Keratinocyte (primary cell): ENCODE measurements at regions not wholly inside any gene's neighbourhood (a gene's known extent, or its start where the extent isn't known, plus 50 kb on each side); places are given as distances from the start of the nearest gene placed in this dataset.

Source experiments
- DNase-seq: peaks from one replicate; pipeline ENCODE4 v3.0.0-alpha.2; 2011; ENCODE audit warnings: low read depth, missing footprints, low spot score
- FAIRE-seq: peaks from 2 replicates; lab custom pipeline; 2011; peaks lifted over from hg19 to GRCh38; lab: Jason Lieb, UNC
- H2AFZ ChIP-seq: 2 replicates; pipeline ENCODE4 v1.6.0; 2012; ENCODE audit warnings: low read length, control low read depth, inconsistent platforms; ENCODE audit not compliant: control insufficient read depth
- H3K27ac ChIP-seq: 2 replicates; pipeline ENCODE4 v1.5.1; 2011; ENCODE audit warnings: low read length; ENCODE audit not compliant: control insufficient read depth, insufficient read depth
- H3K27me3 ChIP-seq: 3 replicates; pipeline ENCODE4 v1.6.0; 2011; ENCODE audit warnings: low read length; ENCODE audit not compliant: control insufficient read depth, insufficient read depth; ENCODE audit errors: extremely low read depth
- H3K36me3 ChIP-seq, 2 experiments: 2 replicates in 1 of 2; 3 replicates in 1 of 2; pipeline ENCODE4 v1.5.1; 2011; ENCODE audit warnings: low read length in 2 of 2, mild to moderate bottlenecking in 1 of 2; ENCODE audit not compliant: control insufficient read depth in 2 of 2, insufficient read depth in 2 of 2; ENCODE audit errors: extremely low read depth in 1 of 2
- H3K4me1 ChIP-seq: 3 replicates; pipeline ENCODE4 v1.5.1; 2011; ENCODE audit warnings: low read length; ENCODE audit not compliant: control insufficient read depth, insufficient read depth; ENCODE audit errors: extremely low read depth
- H3K4me2 ChIP-seq: 3 replicates; pipeline ENCODE4 v1.6.0; 2011; ENCODE audit warnings: low read depth, low read length; ENCODE audit not compliant: control insufficient read depth, insufficient read depth; ENCODE audit errors: extremely low read depth
- H3K4me3 ChIP-seq, 3 experiments: fragments of 200-600 bp in 1 of 3; sonication (generic) in 1 of 3; 2 replicates in 2 of 3; 3 replicates in 1 of 3; pipeline ENCODE4 v1.5.1; 2011 to 2016; ENCODE audit warnings: low read length in 3 of 3, mild to moderate bottlenecking in 3 of 3, control low read depth in 2 of 3, inconsistent platforms in 1 of 3, low read depth in 1 of 3, mixed read lengths in 1 of 3, mixed run types in 1 of 3, moderate library complexity in 1 of 3; ENCODE audit not compliant: control insufficient read depth in 2 of 3, insufficient read depth in 2 of 3; ENCODE audit errors: extremely low read depth in 1 of 3
- H3K79me2 ChIP-seq: 2 replicates; pipeline ENCODE4 v1.6.0; 2012; ENCODE audit warnings: low read length; ENCODE audit not compliant: control insufficient read depth, insufficient read depth
- H3K9ac ChIP-seq: 3 replicates; pipeline ENCODE4 v1.6.0; 2011; ENCODE audit warnings: low read length; ENCODE audit not compliant: control insufficient read depth, insufficient read depth; ENCODE audit errors: extremely low read depth
- H3K9me1 ChIP-seq: 3 replicates; pipeline ENCODE4 v1.6.0; 2011; ENCODE audit warnings: low read length; ENCODE audit not compliant: control insufficient read depth, insufficient read depth; ENCODE audit errors: extremely low read depth
- H3K9me3 ChIP-seq: 2 replicates; pipeline ENCODE4 v1.5.1; 2012; ENCODE audit warnings: low read depth, low read length; ENCODE audit not compliant: control insufficient read depth
- H4K20me1 ChIP-seq: 3 replicates; pipeline ENCODE4 v1.6.0; 2011; ENCODE audit warnings: low read length; ENCODE audit not compliant: control insufficient read depth, insufficient read depth; ENCODE audit errors: extremely low read depth
- CTCF ChIP-seq, 3 experiments: IDR thresholded peaks in 1 of 3; conservative IDR thresholded peaks in 1 of 3; optimal IDR thresholded peaks in 1 of 3; 2 replicates in 2 of 3; 3 replicates in 1 of 3; pipeline versions ENCODE3 to v1.5.1; 2011; ENCODE audit warnings: low read length in 3 of 3, mild to moderate bottlenecking in 3 of 3, moderate library complexity in 2 of 3, control low read depth in 1 of 3, inconsistent platforms in 1 of 3; ENCODE audit not compliant: insufficient read depth in 2 of 3; ENCODE audit errors: extremely low read depth in 1 of 3
- EZH2 ChIP-seq: IDR thresholded peaks from one replicate; pipeline ENCODE4 v1.6.1; 2012; ENCODE audit warnings: inconsistent platforms, mild to moderate bottlenecking, low read length, moderate library complexity
- dilution Hi-C: fragments of 300-500 bp; cut with MboI; formaldehyde crosslinking; loops from one replicate; pipeline ENCODE4 v1.7.0; 2020; ENCODE audit warnings: low sequenced_read_pairs; ENCODE audit not compliant: extremely low pct_ligation_motif_present

GRCh38 chr15:27599034-27599433 is 500.1 kb downstream of the OCA2 start:
- Histone ChIP-seq H3K9me3 (no peaks in the 10 kb centered on the region), H3K27ac (no peak overlapping the region), H3K9me1 (no peaks in the 10 kb centered on the region), H3K4me1 (no peaks in the 10 kb centered on the region), H3K4me2 (no peak overlapping the region), H3K4me3 (no peak overlapping the region), H3K36me3 (no peaks in the 10 kb centered on the region), H3K79me2 (no peaks in the 10 kb centered on the region), H3K9ac (no peak overlapping the region), H2AFZ (no peak overlapping the region), H3K27me3 (no peaks in the 10 kb centered on the region), H4K20me1 (no peaks in the 10 kb centered on the region)
- dilution Hi-C loops: no loop called here
- DNase-seq (no peak), FAIRE-seq (no peak)
- no peak for TF ChIP-seq CTCF (optimal IDR thresholded peaks at IDR 0.05 in 1 of 3, IDR thresholded peaks at IDR 0.05 in 1 of 3, conservative IDR thresholded peaks at IDR 0.05 in 1 of 3; ENCODE audit: extremely low read depth in 1 of 3, insufficient read depth in 2 of 3, low read length in 3 of 3)
- no peak for TF ChIP-seq EZH2

GRCh38 chr15:27598251-27599009 is 500.7 kb downstream of the OCA2 start:
- no peak overlapping the region for H3K4me3 ChIP-seq
- H4K20me1 ChIP-seq: no peaks in the 10 kb centered on the region
- no peak overlapping the region for H3K4me2 ChIP-seq
- TF ChIP-seq EZH2 (no peak), CTCF (optimal IDR thresholded peaks at IDR 0.05 in 1 of 3, IDR thresholded peaks at IDR 0.05 in 1 of 3, conservative IDR thresholded peaks at IDR 0.05 in 1 of 3; ENCODE audit: extremely low read depth in 1 of 3, insufficient read depth in 2 of 3, low read length in 3 of 3) (no peak)
- H3K27me3 ChIP-seq: no peaks in the 10 kb centered on the region
- no peaks in the 10 kb centered on the region for H3K9me3 ChIP-seq
- H3K4me1 ChIP-seq: no peaks in the 10 kb centered on the region
- H3K9me1 ChIP-seq: no peaks in the 10 kb centered on the region
- no peak overlapping the region for H3K27ac ChIP-seq
- FAIRE-seq (no peak), DNase-seq (no peak)
- no peak overlapping the region for H3K9ac ChIP-seq
- H2AFZ ChIP-seq: no peak overlapping the region
- no peaks in the 10 kb centered on the region for H3K36me3 ChIP-seq
- no peaks in the 10 kb centered on the region for H3K79me2 ChIP-seq
- dilution Hi-C loops: no loop called here
